SU-DHL-6 (cell line): ENCODE measurements at regions not wholly inside any gene's neighbourhood (a gene's known extent, or its start where the extent isn't known, plus 50 kb on each side); places are given as distances from the start of the nearest gene placed in this dataset.

Experiments used
- H2AFZ ChIP-seq: fragments of 200-600 bp; sonication (generic); 2 replicates; pipeline ENCODE4 v1.6.1; 2014; ENCODE audit warnings: low read depth, mild to moderate bottlenecking, moderate library complexity, mixed read lengths, antibody characterized with exemption, low read length; ENCODE audit not compliant: severe bottlenecking
- H3F3A ChIP-seq: fragments of 200-600 bp; shearing (Covaris generic); 2 replicates; pipeline ENCODE4 v1.6.0; 2016; ENCODE audit warnings: antibody characterized with exemption, mild to moderate bottlenecking; ENCODE audit not compliant: insufficient read depth
- H3K27ac ChIP-seq: fragments of 200-600 bp; sonication (generic); 2 replicates; pipeline ENCODE4 v1.5.1; 2016; ENCODE audit warnings: low read depth, mild to moderate bottlenecking, low read length, moderate library complexity, mixed read lengths
- H3K27me3 ChIP-seq: fragments of 200-600 bp; sonication (generic), shearing (Covaris generic); 2 replicates; pipeline ENCODE4 v1.6.0; 2014; ENCODE audit warnings: mild to moderate bottlenecking, low read length
- H3K36me3 ChIP-seq: fragments of 200-600 bp; sonication (generic); 2 replicates; pipeline ENCODE4 v1.6.1; 2014; ENCODE audit warnings: mild to moderate bottlenecking, low read length, mixed read lengths
- H3K4me2 ChIP-seq: fragments of 300-600, 200-600 bp; shearing (Covaris generic), sonication (generic); 2 replicates; pipeline ENCODE4 v1.6.0; 2014; ENCODE audit warnings: low read length, low read depth, mild to moderate bottlenecking; ENCODE audit not compliant: poor library complexity, severe bottlenecking
- H3K4me3 ChIP-seq: fragments of 200-600 bp; sonication (generic); 2 replicates; pipeline ENCODE4 v1.5.1; 2014; ENCODE audit warnings: antibody characterized with exemption, low read length, mild to moderate bottlenecking, mixed read lengths; ENCODE audit not compliant: insufficient read depth, poor library complexity, severe bottlenecking
- H3K79me2 ChIP-seq: fragments of 200-600 bp; sonication (generic); 2 replicates; pipeline ENCODE4 v1.6.1; 2014; ENCODE audit warnings: mild to moderate bottlenecking, low read length, moderate library complexity; ENCODE audit not compliant: insufficient read depth
- H3K9ac ChIP-seq: fragments of 200-600 bp; sonication (generic); 2 replicates; pipeline ENCODE4 v1.7.0; 2014; ENCODE audit warnings: mild to moderate bottlenecking, low read length
- H3K9me2 ChIP-seq: fragments of 200-600 bp; sonication (generic); replicated peaks from 2 replicates; pipeline ENCODE4 v1.6.1; 2014; ENCODE audit warnings: low read length; ENCODE audit not compliant: insufficient read depth
- H3K9me3 ChIP-seq: fragments of 200-600 bp; sonication (generic); 2 replicates; pipeline ENCODE4 v1.6.1; 2014; ENCODE audit warnings: low read length, mixed read lengths; ENCODE audit not compliant: insufficient read depth
- H4K20me1 ChIP-seq: fragments of 200-600 bp; sonication (generic); 2 replicates; pipeline ENCODE4 v1.6.1; 2014; ENCODE audit warnings: low read depth, mild to moderate bottlenecking, antibody characterized with exemption, low read length, moderate library complexity, mixed read lengths
- EZH2phosphoT487 ChIP-seq: fragments of 200-600 bp; sonication (generic), shearing (Covaris generic); conservative IDR thresholded peaks from 2 replicates; pipeline ENCODE4 v1.6.1; 2018; ENCODE audit warnings: mild to moderate bottlenecking, antibody characterized with exemption, low read length, moderate library complexity, mixed read lengths
- TF ChIP-seq, protein P1 (sequence below): fragments of 200-600 bp; sonication (generic); IDR thresholded peaks from one replicate; pipeline ENCODE4 v1.5.1; 2017; ENCODE audit warnings: antibody characterized with exemption, mild to moderate bottlenecking, low read length, moderate library complexity; ENCODE audit not compliant: insufficient read depth, poor library complexity, severe bottlenecking

- no peak overlapping the region for H3K9ac ChIP-seq
- no peak overlapping the region for H3K4me2 ChIP-seq
- H3K36me3 ChIP-seq, result no peaks in the 10 kb centered on the region
- no peaks in the 10 kb centered on the region for H3K79me2 ChIP-seq
- H3K27me3 ChIP-seq, result no peaks in the 10 kb centered on the region
- no peak overlapping the region for H3K27ac ChIP-seq
- no peaks in the 10 kb centered on the region for H3F3A ChIP-seq
- H3K4me3 ChIP-seq, result no peak overlapping the region
- TF ChIP-seq, protein P1, sequence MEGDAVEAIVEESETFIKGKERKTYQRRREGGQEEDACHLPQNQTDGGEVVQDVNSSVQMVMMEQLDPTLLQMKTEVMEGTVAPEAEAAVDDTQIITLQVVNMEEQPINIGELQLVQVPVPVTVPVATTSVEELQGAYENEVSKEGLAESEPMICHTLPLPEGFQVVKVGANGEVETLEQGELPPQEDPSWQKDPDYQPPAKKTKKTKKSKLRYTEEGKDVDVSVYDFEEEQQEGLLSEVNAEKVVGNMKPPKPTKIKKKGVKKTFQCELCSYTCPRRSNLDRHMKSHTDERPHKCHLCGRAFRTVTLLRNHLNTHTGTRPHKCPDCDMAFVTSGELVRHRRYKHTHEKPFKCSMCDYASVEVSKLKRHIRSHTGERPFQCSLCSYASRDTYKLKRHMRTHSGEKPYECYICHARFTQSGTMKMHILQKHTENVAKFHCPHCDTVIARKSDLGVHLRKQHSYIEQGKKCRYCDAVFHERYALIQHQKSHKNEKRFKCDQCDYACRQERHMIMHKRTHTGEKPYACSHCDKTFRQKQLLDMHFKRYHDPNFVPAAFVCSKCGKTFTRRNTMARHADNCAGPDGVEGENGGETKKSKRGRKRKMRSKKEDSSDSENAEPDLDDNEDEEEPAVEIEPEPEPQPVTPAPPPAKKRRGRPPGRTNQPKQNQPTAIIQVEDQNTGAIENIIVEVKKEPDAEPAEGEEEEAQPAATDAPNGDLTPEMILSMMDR, result no peak
- no peak for TF ChIP-seq EZH2phosphoT487
- H4K20me1 ChIP-seq, result no peaks in the 10 kb centered on the region
- H2AFZ ChIP-seq, result no peak overlapping the region
- no peaks in the 10 kb centered on the region for H3K9me2 ChIP-seq
- H3K9me3 ChIP-seq, result no peaks in the 10 kb centered on the region
These were observed 105.6 kb upstream of the PGRMC2 start for GRCh38 chr4:128393101-128393704.

DNA sequence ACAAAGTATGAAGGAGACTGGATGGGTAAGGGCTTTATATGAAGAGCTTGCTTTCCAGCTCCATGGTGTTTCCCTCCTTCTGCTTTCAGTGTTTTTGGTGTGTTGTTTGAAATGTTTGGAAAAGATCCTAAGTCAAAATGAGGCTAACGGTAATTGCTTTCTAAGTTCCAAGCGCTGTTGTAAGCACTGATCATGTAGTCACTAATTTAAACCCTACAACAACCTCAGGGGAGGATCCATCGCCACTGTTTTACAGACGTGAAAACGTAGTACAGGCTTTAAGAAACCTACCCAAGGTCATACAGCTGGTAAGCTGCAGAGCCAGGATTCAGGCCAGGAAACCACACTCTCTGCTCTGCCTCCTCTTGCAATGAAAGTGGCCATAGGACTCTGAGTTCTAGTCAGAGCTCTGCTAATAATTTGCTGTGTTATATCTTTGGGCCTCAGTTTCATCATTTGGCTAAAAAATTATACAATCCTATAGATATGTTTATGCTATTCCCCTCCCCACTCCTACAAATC lies 102.9 kb upstream of the PGRMC2 start:
- H2AFZ ChIP-seq, result no peak overlapping the region
- H3K27me3 ChIP-seq, result no peaks in the 10 kb centered on the region
- H3K4me2 ChIP-seq, result no peak overlapping the region
- no peaks in the 10 kb centered on the region for H3K9me2 ChIP-seq
- H3F3A ChIP-seq, result no peaks in the 10 kb centered on the region
- no peaks in the 10 kb centered on the region for H3K79me2 ChIP-seq
- H3K9me3 ChIP-seq, result no peaks in the 10 kb centered on the region
- H3K9ac ChIP-seq, result no peak overlapping the region
- no peaks in the 10 kb centered on the region for H3K36me3 ChIP-seq
- TF ChIP-seq EZH2phosphoT487, result no peak
- TF ChIP-seq, protein P1, result no peak
- no peak overlapping the region for H3K4me3 ChIP-seq
- H3K27ac ChIP-seq, result no peak overlapping the region
- H4K20me1 ChIP-seq, result no peaks in the 10 kb centered on the region

GRCh38 chr4:128388796-128389195 lies 101.2 kb upstream of the PGRMC2 start:
- Histone ChIP-seq H3K9me2 (no peaks in the 10 kb centered on the region), H3K9me3 (no peaks in the 10 kb centered on the region), H3K9ac (no peak overlapping the region), H4K20me1 (no peaks in the 10 kb centered on the region), H3K36me3 (no peaks in the 10 kb centered on the region), H3K4me2 (no peak overlapping the region), H3K4me3 (no peak overlapping the region), H3K79me2 (no peaks in the 10 kb centered on the region), H3K27ac (no peak overlapping the region), H2AFZ (no peak overlapping the region), H3F3A (no peaks in the 10 kb centered on the region), H3K27me3 (no peaks in the 10 kb centered on the region)
- TF ChIP-seq, protein P1, result no peak
